Esophagus muscularis mucosa (tissue), 3 donors: ENCODE measurements at regions not wholly inside any gene's neighbourhood (a gene's known extent, or its start where the extent isn't known, plus 50 kb on each side); places are given as distances from the start of the nearest gene placed in this dataset.

Experiments
- CTCF ChIP-seq, 3 experiments: fragments of 200-600 bp in 2 of 3; fragments of 450-650 bp in 1 of 3; sonication (generic) in 2 of 3; IDR thresholded peaks; one replicate each; pipeline ENCODE4 v1.5.1; 2017 to 2019; ENCODE audit warnings: antibody characterized with exemption in 3 of 3, mild to moderate bottlenecking in 2 of 3, moderate library complexity in 1 of 3
- POLR2A ChIP-seq: fragments of 450-650 bp; IDR thresholded peaks from one replicate; pipeline ENCODE4 v1.6.1; 2017; ENCODE audit warnings: antibody characterized with exemption, moderate library complexity, mild to moderate bottlenecking, low read depth
- POLR2AphosphoS5 ChIP-seq, 2 donors: sonication (generic); formaldehyde crosslinking; IDR thresholded peaks; one replicate each; pipeline ENCODE4 v1.6.1; 2017; ENCODE audit warnings: antibody characterized with exemption in 2 of 2

- no peak for TF ChIP-seq POLR2A
- TF ChIP-seq POLR2AphosphoS5 (IDR thresholded peaks at IDR 0.05) = no peak
- no peak for TF ChIP-seq CTCF (IDR thresholded peaks at IDR 0.05)
Observed at GRCh38 chr9:20065046-20065445, 276.2 kb upstream of the SLC24A2 start.
